Stimulated activated naive CD8-positive, alpha-beta T cell treated with anti-CD3 and anti-CD28 coated beads, Interleukin-15, Interleukin-2, amounts not matched to agents 100 U/mL and 50 U/mL, for 24 hours (primary cell): ENCODE measurements at regions not wholly inside any gene's neighbourhood (a gene's known extent, or its start where the extent isn't known, plus 50 kb on each side); places are given as distances from the start of the nearest gene placed in this dataset.

Source experiments
- ATAC-seq: fragments of 150-1000 bp; cut with Tn5 transposase; one replicate; pipeline ENCODE4 v1.10.0; 2021
- DNase-seq: peaks from one replicate; pipeline ENCODE4 v3.0.0; 2021

DNA sequence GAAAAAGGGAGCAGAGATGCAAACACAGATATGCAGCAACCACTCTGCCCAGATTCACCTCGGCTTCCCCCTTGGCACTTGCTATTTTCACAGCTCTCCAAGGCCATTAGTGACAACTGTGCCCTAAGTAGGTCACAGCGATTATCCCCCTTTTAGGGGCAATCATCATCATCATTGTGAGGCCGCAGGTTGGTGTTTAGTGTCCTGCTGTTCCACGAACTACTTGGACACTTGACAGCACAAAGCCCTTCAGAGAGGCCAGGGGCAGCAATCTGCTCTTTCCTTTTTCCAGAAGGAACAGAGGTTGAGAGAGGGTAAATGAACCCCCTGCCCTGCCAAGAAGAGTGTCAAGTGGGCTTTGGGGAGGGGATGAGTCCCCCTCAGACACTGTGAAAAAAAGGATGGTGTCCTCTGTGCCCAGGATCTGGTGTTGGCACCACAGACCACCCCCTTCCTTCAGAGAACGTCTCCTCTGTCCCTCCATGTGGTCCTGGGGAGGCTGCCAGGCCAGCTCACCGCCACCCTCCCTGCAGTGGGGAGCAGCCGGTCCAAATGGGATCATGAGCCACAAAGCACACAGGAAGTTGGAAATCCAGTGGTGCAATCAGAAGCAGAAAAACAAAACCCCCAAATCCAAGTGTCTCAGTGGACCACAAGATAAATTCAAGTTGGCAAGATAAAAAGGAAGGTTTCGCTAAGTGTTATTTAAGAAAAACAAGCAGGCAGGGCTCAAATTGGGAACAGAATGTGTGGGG lies 78.4 kb upstream of the MED9 start:
- DNase-seq (no peak), ATAC-seq (no peak)

DNA sequence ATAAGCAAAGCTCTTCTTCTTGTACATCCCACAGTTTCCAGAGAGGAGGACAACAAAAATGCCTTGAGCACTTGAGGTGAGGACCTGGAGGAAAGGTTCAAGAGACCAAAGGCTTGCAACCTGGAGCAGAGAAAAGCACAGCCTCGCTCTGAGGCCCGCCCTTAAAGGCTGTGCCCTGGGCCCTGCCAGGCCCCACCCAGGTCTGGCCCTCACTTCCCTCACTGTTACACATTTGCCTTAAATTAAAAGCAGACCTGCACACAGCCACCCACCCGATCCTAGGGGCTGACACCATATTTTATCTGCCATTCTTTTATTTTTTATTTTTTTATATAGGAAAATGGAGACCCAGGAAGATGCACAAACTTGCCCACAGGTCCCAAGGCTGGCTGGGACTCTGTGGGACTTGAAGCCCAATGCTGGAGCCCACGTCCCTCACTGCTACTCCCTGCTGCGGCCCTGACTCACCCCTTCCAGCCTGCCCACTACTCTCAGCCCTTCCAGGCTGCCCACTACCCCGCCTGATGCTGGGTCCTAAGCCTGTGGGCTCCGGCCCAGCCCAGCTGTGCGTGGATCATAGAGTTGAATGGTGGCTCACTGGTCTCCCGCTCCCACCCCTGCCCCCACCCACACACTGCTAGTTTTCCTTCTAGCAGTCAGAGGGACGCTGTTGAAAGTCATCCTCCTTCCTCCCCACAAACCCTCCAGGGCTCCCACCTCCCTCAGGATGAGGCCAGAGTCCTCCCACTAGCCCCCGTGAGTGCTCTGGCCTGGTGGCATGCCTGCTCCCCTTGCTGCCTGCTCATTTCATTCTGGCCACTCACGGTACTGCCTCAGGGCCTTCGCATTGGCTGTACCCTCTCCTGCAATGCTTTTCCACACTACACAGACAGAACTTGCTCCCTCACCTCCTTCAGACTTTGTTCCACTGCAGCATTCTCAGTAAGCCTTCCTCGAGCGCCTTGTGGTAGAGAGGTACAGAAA lies 77.6 kb upstream of the MED9 start:
- ATAC-seq (no peak), DNase-seq (no peak)

DNA sequence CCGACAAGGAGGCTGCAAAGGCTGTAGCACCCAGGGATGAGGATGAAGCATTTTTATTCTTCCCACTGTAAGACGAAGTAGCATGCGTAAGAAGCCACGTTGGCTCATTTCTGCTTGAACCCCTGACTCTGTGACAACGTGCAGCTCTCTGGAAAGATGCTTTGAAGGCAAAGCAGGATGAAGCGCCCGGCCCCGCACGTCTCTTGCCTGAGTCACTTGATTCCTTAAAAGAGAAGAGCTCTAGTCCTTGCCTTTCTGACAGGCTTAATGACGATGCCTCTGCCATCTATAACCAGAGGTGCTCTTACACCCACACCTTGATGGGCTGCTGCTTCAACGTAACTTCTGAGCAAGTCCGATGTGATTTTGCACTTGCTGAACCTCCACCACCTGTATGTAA lies 76.7 kb upstream of the MED9 start:
- no peak for DNase-seq
- ATAC-seq = no peak

DNA sequence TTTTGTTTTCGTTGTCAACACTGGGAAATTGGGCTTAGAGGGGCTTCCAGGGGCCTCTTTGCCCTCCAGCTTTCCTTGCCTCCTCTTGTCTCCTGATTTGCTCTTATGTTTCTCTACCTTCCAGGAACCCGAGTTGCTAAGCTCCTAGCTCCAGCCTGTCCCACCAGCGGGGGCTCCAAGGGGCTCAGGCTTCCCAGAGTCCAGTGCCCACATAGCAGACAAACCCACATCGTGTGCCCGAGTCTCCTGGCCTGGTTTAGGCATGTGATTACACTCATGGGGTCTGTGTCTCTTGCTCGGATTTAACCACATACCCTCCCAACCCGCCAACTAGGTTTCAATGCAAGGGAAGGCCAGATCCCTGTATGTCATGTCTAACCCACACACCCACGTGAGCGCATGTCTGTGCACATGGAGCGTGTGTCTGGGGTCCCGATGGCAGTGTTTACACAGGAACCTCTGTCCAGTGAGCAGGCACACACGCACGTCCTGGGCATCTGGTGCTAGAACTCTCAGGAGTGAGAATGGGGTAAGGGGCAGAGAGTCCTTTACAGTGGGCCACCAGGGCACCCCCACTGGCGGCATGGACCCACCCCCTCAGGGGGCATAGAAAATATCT lies 76.1 kb upstream of the MED9 start:
- ATAC-seq (no peak), DNase-seq (no peak)

DNA sequence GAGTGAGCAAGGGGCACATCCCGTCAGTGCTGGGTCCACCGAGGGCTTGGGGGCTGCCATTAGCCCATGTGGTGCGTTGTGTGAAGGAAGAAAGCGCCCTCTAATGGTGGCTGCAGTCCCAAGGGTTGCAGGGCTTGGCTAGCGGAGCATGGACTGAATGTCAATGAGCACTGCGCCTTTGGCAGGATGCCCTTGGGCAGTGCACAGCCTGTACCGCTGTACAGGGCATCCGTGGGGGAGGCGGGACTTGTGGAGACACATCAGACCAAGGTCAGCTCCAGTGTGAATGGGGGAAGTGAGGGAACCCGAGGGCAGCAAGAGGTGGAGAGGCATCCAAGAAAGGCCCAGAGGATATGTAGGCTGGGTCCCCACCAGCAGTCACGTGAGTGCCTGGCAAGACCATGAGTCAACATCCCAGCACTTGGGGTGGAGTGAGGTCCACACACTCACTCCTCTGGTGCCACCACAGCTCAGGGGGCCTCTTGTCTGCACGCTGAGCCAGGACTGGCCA lies 75.5 kb upstream of the MED9 start:
- ATAC-seq (no peak), DNase-seq (peak; percentile 31)

DNA sequence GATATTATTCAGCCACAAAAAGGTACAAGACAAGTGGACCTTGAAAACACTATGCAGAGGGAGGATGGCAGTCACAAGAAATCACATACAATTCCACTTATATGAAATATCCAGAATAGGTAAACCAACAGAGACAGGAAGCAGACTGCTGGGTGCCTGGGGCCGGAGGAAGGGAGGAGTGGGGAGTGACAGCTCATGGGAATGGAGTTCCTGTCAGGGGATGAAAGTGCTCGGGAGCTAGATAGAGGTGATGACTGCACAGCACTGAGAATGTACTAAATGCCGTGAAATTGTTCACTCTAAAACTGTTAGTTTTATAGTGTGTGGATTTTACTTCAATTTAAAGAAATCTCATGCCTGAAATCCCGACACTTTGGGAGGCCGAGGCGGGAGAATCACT lies 74.2 kb upstream of the MED9 start:
- no peak for DNase-seq
- ATAC-seq = no peak

DNA sequence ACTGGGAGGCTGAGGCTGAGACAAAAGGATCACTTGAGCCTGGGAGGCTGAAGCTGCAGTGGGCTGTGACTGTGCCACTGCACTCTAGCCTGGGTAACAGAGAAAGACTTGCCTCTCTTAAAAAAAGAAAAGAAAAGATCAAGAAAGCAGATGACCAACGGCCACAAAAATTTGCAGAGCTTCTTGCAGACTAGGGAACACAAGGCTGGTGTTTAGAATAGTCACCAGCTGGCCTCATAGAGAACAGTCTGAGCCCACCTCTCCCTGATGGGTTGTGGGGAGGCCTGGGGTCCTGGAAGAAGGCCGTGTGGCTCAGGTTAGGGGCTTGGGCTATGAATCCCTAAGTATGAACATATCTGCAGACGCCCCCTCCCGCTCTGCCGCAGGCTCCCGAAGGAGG lies 73.7 kb upstream of the MED9 start:
- no peak for ATAC-seq
- no peak for DNase-seq

DNA sequence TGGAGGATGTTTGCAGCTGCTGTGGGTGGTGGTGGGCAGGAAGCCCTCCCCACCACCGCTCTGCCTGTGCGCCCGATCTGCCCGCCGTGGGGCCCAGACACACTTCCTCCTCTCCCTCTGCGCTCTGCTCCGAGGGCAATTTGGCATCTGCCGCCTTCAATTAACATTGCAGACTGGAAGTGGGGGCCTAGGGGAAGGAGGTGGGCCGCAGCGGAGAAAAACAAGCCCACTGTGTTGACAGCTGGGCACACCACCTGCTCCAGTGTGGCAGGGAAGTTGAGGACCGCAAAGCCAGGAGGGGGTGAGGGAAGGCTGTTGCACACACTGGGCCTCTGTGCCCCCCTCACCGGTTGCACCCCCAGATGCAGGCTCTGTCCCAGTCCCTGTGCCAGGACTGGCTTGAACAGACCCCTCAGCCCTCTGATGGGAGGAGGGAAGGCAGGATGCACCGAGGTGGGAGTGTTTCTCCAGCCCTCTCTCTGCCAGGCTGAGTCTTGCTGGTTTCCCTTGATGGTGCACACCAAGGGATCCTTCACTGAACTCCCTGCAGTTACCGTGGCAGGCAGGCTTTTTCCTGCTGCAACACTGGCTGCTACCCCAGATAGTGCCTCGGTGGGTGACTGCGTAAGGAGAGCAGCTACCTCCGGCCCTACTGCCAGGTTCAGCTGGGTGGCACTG lies 72.8 kb upstream of the MED9 start:
- DNase-seq = peak; percentile 46
- peak; percentile 25 for ATAC-seq

DNA sequence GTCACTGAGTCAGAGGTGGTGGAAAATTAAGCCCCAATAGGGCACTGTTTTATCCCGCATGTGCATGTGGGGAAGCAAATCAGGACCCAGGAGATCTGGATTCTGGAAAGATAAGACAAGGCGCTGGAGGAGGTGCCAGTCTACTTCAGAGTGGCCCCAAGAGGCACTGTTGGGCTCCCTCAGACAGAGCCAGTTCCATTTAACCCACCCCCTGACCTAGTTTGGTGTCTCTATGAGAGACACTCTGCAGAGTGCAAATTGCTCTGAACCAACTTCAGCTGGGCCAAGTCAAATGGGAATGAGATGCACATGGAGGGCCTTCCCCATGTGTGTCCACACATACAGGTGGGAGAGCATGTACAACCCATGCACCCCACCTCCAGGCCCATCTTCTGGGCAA lies 71.1 kb upstream of the MED9 start:
- DNase-seq = no peak
- no peak for ATAC-seq

DNA sequence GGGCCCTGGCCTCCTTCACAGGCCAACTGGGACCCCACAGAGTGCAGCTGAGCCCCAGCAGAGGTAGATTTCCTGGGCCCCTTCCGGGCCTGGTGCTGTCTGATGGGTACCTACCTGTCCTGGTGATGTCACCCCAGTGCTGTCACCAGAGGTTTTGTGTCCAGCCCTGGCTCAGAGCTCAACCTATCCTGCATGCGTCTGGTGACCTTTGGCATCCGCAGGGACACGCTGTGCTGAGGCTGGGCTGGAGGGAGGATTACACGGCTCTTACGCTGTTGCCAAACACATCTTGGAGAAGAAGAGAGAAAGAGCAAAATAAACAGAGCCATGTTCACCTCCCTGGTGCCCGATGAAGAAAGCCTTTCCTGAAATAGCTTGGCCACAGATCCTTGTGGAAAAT lies 70.6 kb upstream of the MED9 start:
- DNase-seq (no peak), ATAC-seq (no peak)

DNA sequence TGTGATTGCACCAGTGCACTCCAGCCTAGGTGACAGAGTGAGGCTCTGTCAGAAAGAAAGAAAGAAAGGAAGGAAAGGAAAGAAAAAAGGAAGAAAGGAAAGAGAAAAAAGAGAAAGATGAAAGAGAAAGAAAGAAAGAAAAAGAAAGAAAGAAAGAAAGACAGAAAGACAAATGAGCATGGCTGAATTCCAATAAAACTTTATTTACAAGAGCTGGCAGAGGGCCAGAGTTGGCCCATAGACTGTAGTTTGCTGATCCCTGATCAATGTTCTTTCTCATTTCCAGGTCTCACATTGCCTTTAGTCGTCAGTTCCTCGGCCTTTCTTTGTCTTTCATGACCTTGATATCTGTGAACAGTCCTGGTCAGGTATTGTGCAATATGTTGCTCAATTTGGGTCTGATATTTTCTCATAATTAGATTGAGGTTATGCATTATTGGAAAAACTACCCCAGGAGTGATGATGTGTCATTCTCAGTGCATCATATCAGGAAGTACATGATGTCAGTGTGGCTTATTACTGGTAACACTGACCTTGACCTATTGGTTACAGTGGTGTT lies 68.5 kb upstream of the MED9 start:
- no peak for DNase-seq
- peak; percentile 70 for ATAC-seq

DNA sequence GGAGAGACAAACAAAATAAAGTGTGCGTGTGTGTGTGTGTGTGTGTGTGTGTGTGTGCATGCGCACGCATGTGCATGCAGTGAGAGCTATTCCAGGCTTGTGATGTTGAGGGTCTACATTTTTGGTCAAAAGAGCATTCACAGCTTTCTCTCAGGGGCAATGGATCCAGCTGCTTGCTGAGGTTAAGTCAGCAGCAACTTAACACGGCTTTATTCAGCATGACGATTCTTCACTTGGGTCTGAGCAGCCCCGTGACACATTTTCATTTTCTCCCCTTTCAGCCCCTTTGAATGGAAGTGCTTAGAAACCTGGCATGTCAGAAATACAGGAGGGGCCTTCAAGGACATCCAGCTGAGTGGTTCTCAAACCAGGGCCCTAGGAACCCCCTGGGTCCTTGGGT lies 66.4 kb upstream of the MED9 start:
- DNase-seq (no peak), ATAC-seq (no peak)

DNA sequence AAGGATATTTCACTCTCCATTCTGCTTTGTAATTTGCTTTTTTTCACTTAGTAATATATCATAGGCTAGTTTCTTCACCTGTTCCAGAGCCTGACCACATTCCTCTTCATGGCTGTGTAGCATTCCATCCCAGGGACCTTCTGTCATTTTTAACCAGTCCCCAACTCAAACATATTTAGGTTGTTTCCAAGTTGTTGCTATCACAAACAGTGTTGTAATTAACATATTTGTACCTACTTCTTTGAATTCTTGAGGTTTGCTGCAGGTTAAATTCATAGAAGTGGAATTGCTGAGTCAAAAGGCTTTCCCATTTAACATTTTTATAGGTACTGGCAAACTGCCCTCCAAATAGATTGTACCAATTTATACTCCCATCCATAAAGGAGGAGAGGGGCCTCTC lies 65.1 kb upstream of the MED9 start:
- ATAC-seq (no peak), DNase-seq (no peak)

DNA sequence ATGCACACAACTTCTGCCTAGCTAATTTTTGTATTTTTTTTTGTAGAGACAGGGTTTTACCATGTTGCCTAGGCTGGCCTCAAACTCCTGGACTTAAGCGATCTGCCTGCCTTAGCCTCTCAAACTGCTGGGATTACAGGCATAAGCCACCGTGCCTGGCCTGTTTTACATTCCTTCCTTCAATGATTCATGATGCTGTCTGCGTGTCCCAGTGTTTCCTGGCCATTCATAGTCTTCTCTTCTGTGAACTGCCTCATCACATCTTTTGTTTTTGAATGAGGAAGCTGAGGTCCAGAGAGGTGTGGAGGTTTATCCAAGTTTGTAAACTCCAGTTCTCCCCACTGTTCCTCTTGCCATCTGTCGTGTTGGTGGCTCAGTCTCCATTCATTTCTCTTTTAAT lies 64.5 kb upstream of the MED9 start:
- ATAC-seq = no peak

DNA sequence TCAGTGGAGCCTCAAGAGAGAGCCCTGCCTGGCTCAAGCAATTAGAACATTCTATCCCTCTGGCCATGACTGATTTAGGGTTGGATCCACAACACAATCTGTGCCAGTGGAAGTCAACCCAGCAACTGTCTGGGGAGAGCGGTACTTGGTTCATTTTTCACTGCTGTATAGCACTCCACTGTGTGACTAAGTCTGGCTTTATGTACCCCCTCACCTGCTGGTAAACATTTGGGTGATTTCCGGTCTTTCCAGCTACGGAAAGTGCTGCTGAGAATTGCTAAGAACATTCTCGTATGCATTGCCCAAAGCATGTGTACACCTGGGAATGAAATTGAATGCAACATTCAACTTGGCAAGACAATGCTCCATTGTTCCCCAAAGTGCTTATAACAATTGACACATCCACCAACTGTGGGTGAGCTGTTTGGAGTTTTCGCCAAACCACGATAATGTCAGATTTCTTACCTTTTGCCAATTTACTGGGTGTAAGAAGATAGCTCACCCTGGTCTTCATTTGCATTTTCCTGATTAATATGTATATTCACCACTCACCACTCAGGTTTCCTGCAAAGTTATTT lies 63.5 kb upstream of the MED9 start:
- DNase-seq (no peak), ATAC-seq (no peak)

More for the DNA sequence above, 64.5 kb upstream of the MED9 start:
- no peak for DNase-seq

DNA sequence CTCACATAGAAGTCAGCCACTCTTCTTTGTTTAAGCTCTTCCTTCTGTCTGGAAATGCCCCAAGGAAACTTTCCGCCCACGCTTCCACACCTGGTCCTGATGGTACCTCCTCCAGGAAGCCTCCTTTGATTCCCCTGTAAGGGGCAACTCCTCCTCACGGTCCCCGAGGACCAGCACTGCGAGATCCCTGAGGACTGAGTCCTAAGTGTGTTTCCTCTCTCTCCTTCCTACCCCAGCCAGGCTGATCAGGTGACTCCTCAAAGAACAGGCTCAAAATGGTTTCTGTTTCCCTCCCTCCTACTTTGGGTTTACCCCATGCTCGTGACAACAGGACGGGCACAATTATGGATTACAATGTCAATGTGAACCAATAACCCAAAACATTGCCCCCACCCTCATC lies 63.0 kb upstream of the MED9 start:
- ATAC-seq (no peak), DNase-seq (no peak)

DNA sequence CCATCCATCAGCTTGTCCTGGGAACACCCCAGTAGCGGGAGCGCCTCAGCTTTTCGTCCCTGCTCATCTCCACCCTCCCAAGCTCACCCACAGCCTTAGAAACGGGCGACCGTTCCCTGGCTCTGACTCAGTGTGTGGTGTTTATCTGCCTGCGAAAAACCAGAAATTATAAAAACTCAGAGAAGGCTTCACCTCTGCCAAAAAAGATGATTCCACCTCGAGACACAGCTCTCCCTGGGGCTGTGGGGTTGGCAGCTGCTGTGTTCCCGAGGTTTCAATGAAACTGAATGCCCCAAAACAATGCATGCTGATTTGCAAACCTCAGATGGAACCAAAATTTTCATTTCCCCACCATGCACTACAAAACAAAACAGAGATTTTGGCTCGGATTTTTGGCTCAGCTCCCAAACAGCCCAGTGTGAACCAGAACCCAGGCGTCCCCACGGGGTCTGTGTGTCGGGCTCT lies 62.4 kb upstream of the MED9 start:
- ATAC-seq (no peak), DNase-seq (no peak)

DNA sequence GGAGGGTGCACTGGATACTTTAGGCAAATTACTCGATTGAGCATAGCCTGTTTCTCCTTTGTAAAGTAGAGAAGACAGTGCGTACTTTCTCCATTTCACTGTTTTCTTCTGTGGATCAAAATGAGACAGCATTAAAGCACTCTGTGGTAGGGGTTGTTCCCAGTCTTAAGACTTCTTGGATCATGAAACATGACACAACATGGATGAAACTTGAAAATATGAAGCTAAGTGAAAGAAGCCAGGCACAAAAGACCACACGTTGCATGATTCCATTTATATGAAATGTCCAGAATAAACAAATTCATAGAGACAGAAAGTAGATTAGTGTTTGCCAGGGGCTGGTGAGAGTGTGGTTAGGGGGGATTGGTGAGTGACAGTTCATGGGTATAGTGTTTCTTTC lies 61.8 kb upstream of the MED9 start:
- DNase-seq (no peak), ATAC-seq (no peak)

DNA sequence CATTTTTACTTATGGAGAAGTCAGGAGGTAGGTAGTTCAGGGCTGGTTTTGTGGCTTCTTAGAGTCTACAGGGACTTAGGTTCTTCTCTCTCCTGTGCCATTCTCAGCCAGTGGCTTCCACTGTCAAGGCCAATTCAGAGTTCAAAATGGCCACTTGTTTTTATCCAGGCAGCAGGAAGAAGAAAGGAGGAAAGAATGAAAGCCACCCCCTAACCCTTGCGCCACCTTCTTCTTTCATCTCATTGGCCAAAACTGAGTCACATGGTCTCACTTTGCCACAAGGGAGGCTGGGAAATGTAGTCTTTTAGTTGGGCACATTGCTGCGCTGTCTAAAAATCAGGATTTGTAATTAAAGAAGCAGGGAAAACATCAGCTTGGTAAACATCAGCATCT lies 60.8 kb upstream of the MED9 start:
- peak; percentile 55 for ATAC-seq
- no peak for DNase-seq

DNA sequence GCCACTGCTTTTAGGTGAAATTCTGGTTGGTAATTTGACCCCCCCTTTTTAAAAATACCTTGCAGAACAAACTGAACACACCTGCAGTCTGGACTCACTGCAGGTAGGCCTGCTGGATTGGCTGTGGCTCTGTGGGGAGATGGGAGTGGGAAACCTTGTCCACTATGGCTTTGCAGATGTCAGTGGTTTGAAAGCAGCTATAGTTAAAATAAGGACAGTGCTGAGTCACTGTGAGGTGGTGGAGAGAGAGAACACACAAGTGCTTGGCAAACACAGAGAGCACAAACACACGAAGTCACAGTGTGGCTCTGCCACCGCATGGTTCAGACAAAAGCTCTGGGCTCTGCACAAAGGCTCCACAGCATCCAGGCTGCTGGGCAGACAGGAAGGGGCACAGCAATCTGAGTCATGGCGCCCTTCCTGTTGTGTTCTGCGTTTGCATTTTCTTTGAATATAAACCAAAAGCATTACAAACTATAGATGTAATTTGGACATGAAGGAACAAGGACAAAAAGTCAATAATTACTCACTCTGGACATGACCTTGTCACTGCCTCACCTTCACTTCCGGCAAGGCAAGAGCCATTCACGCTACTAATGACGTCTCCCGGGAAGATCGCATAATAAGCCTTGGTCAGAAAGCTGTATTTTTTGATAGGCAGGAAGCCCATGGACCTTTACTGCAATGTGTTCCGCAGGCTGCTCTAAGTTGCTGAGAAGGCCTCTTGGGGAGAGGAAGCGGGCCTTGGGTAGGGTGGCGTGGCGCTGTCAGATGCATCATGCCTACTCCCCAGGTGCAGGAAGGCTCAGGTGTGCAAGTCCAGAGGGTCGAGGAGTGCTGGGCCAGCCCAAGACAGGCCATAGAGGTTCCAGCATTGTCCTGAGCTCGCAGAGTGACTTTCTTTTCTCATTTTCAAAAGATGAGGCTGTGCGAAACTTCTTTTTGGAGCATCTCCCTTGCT lies 60.1 kb upstream of the MED9 start:
- ATAC-seq (peak; percentile 55), DNase-seq (no peak)
